HG02588 (cell line): ENCODE measurements at regions not wholly inside any gene's neighbourhood (a gene's known extent, or its start where the extent isn't known, plus 50 kb on each side); places are given as distances from the start of the nearest gene placed in this dataset.

Experiments used
- ATAC-seq: cut with Tn5 transposase; IDR thresholded peaks from one replicate; pipeline ENCODE4 v1.9.1; 2021; ENCODE audit warnings: mild to moderate bottlenecking, moderate library complexity; ENCODE audit not compliant: unreplicated experiment

DNA sequence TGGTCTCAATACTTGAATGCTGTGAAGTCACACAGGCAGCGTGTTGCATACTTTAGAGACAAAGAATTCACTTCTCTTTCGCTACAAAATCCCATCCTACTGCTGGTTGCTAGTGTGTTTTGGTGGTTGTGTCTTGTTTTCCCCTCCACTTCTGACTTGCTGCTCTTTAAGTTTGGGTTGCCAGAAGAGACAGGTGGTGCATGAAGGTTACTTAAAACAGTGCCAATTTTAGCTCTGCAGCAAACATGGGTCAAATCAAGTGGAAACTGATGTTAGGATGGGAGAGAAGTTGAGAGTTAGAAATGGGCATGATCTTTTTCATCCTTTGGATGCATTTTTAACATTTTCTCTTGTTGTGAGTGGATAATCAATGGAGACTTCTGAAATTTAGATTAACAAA is 136.2 kb upstream of the KCNH7 start:
- no peak for ATAC-seq

GRCh38 chr2:162972383-162972782 is 133.8 kb upstream of the KCNH7 start:
- ATAC-seq: no peak

- no peak for ATAC-seq
Observed at GRCh38 chr2:162968306-162968705, 129.7 kb upstream of the KCNH7 start.

DNA sequence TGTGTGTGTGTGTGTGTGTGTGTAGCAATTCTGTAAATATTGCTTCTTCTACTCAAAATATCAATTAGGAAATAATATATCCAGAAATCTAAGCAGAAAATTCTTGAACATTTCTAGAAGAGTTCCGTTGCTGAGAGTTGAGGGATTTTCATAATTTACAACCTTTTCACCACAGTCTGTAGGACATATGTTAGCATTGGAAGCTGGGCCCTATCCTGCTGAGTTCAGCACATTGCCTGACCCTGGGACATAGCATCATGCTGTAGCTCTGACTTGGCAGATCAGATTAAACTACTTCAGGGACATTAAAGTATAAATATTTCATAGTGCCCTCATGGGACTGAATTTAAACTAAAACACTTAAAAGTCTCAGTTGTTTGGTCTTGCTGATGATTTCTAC is 129.2 kb upstream of the KCNH7 start:
- ATAC-seq: no peak

- no peak for ATAC-seq
Observed at GRCh38 chr2:162967147-162967546, 128.6 kb upstream of the KCNH7 start.

DNA sequence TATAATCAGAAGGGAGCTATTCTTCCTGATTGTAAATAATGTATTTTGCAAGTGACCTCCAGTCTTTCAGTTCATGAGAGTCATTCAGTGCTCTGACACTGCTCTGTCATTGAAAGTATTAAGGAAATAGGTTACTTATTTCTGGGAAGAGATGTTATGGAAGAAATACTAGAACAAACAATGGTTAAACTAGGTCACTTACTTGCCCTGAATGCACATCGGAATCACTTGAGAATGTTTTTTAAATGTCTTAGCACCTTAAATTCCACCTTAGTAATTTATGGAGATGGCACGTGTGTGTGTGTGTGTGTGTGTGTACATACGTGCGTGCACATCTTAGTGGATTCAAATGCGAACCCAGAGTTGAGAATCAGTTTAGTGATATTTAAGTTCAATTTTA is 126.6 kb upstream of the KCNH7 start:
- no peak for ATAC-seq

GRCh38 chr2:162964513-162964912 is 125.9 kb upstream of the KCNH7 start:
- no peak for ATAC-seq

DNA sequence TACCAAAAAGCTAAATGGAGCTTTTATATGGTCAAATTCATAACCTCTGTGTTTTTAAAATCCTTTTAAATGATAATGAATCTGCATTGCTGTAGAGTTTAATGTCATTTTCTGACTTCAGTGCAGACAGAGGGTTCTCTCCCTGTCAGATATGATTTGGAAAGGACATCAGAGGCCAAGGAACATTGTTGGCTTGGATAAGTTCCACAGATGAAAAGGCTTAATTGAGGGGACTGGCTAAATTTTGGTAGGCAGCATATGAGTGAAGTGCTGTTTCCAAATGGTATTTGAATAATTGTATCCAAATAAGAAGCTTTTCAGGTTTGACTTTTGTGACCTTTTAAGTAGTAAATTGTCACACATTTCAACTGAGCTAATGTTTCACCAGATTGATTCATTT is 124.6 kb upstream of the KCNH7 start:
- ATAC-seq: no peak

DNA sequence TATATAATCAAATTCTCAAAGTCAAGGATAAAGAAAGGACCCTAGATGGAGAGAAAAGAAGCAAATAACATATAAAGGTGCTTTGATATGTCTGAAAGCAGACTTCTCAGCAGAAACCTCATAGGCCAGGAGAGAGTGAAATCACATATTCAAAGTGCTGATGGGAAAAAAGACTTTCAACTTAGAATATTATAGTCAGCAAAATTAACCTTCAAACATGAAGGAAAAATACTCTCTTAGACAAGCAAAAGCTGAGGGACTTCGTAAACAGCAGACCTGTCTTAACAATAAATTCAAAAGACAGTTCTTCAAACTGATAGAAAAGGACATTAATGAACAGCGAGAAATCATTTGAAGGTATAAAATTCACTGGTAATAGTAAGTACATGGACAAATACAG is 107.2 kb upstream of the KCNH7 start:
- ATAC-seq: no peak

GRCh38 chr2:162938387-162938786 is 99.8 kb upstream of the KCNH7 start:
- ATAC-seq: no peak

DNA sequence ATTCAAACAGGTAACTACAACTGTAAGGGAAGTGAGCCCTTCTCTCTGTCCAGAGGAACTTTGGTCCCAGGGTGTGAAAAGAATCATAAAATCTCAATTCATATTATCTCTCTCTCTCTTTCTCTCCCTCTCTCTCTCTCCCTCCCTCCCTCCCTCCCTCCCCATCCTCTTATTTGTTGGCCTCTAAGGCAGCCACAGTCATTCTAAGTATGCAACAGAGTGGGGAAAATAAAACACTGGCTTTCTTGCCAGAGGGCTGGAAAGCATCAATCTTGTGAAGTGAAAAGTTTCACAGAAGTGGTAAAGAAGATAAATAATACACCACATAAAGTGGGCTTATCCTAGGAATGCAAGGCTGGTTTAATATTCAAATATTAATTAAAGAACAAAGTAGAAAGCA is 95.6 kb upstream of the KCNH7 start:
- ATAC-seq: no peak

GRCh38 chr2:162932416-162932815 is 93.8 kb upstream of the KCNH7 start:
- ATAC-seq: no peak

DNA sequence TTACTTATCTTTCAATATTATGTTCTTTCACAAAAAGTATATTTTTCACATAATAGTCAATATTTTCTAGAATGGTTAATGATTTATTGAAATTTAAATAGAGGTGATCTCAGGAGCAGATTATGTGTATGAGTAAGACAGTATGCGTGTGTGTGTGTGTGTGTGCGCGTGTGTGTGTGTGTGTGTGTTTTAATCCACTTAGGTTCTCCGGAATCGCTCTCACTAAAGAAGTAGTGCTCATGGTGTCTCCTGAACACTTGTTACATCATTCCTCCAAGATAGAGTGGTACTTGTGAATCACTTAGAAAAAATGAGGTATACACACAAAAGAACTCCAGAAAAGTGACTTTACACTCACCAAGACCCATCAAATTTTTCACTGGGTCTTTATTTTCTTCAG is 91.0 kb upstream of the KCNH7 start:
- ATAC-seq: no peak

- no peak for ATAC-seq
Observed at GRCh38 chr2:162928356-162928755, 89.8 kb upstream of the KCNH7 start.

DNA sequence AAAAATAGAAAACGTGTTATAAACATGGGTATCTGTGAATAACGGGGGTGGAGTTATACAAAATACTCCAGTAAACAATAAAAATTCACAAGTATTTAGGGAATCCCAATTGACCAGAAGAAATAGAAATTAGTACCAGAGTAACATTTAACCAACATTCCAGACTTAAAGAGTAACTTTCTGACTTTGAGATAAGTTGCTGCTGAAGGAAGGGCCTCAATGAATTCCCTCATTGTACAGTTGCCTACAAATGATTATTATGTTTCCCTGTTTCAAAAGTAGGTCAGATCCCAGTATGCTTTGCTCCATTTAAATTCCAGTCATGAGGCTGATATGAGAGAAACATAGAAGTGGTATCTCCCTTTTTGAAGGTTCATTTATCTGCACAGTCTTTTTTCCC is 88.3 kb upstream of the KCNH7 start:
- ATAC-seq: no peak

- no peak for ATAC-seq
Observed at GRCh38 chr2:162926501-162926900, 87.9 kb upstream of the KCNH7 start.

GRCh38 chr2:162925595-162925994 is 87.0 kb upstream of the KCNH7 start:
- ATAC-seq: no peak

- no peak for ATAC-seq
Observed at GRCh38 chr2:162919111-162919510, 80.5 kb upstream of the KCNH7 start.

GRCh38 chr2:162917626-162918025 is 79.1 kb upstream of the KCNH7 start:
- ATAC-seq: no peak

GRCh38 chr2:162916286-162916801 is 77.8 kb upstream of the KCNH7 start:
- ATAC-seq: no peak

- ATAC-seq: no peak
Observed at GRCh38 chr2:162915858-162916257, 77.3 kb upstream of the KCNH7 start.

DNA sequence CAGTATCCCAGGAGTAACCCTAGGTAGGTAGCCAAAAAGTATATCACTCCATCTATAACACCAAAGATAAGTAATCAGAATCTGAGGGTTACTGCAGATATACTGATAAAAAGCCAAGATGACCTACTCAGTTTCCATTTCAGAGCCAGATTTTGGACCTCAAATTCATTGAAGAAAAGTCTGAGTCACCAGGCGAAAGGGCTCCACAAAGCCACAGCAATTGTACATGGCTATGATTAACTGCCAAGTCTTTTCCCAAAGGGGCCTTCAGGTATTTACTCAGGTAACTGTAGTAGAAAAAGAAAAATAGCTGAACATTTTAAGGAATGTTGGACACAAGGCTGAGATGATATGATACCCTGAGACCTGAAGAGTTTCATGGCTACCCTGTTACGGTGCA is 75.6 kb upstream of the KCNH7 start:
- no peak for ATAC-seq

- ATAC-seq: no peak
Observed at GRCh38 chr2:162912787-162913186, 74.2 kb upstream of the KCNH7 start.

- no peak for ATAC-seq
Observed at GRCh38 chr2:162908567-162908966, 70.0 kb upstream of the KCNH7 start.
